ENCODE measurements at regions not wholly inside any gene's neighbourhood (a gene's known extent, or its start where the extent isn't known, plus 50 kb on each side); places are given as distances from the start of the nearest gene placed in this dataset.

DNA sequence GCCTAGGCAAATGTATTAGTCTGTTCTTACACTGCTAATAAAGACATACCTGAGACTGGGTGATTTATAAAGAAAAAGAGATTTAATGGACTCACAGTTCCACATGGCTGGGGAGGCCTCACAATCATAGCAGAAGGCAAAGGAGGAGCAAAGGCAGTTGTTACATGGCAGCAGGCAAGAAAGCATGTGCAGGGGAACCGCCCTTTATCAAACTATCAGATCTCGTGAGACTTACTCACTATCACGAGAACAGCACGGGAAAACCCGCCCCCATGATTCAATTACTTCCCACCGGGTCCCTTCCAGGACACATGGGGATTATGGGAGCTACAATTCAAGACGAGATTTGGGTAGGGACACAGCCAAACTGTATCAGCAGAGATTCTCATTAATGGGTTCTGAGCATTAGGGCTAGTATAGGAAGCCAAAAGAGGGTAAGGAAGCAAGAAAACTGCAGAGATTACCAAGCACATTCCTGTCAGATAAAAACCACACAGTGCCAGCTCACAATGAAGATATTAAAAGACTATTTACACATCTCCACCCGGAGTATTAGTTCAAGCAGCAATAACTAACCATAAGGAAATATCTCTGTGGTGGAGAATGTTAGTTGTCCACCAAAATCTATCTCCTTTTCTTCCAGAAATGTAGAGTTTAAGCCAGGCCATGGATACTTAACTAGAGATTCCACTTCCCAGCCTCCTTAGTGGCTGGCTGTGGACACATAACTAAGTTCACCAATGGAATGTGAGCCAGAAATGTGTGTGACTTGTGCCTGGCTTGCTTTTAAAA is 61.2 kb upstream of the HOPX start:
- no peaks in the 10 kb centered on the region for H3K27me3 ChIP-seq
- DNase-seq (ENCODE audit: extremely low spot score) = no peak
- no peaks in the 10 kb centered on the region for H3K4me1 ChIP-seq
- WGBS = 87% methylated on average over 8 of the region's 8 CpGs
- TF ChIP-seq POLR2A (IDR thresholded peaks at IDR 0.05; ENCODE audit: low read depth) (no peak), EP300 (IDR thresholded peaks at IDR 0.05) (no peak), POLR2AphosphoS5 (IDR thresholded peaks at IDR 0.05) (no peak)
- TF ChIP-seq, protein P1, sequence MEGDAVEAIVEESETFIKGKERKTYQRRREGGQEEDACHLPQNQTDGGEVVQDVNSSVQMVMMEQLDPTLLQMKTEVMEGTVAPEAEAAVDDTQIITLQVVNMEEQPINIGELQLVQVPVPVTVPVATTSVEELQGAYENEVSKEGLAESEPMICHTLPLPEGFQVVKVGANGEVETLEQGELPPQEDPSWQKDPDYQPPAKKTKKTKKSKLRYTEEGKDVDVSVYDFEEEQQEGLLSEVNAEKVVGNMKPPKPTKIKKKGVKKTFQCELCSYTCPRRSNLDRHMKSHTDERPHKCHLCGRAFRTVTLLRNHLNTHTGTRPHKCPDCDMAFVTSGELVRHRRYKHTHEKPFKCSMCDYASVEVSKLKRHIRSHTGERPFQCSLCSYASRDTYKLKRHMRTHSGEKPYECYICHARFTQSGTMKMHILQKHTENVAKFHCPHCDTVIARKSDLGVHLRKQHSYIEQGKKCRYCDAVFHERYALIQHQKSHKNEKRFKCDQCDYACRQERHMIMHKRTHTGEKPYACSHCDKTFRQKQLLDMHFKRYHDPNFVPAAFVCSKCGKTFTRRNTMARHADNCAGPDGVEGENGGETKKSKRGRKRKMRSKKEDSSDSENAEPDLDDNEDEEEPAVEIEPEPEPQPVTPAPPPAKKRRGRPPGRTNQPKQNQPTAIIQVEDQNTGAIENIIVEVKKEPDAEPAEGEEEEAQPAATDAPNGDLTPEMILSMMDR (IDR thresholded peaks at IDR 0.05) = no peak
- no peaks in the 10 kb centered on the region for H3K36me3 ChIP-seq
- no peak overlapping the region for H3K4me3 ChIP-seq
- intact Hi-C loops (cut with DNase I) = no loop called here
- H3K9me3 ChIP-seq = no peaks in the 10 kb centered on the region
- H3K27ac ChIP-seq (replicated peaks in 1 of 4) = no peak overlapping the region

DNA sequence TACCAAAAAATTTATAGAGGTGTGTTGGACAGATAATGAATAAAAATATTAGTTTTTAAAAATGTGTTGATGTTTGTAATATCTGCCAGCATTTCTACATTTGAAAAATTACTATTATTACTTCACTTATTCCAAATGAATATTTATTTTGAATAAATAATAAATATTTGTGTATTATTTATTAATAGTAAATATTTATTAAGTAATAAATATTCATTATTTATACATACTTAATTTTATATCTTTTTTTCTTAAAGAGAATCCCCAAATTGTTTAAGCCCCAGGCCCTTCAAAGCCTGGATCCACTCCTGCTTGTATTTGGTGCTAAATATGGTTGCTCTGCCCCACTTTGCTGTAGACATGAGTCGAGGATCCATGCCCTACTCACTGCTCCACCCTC is 60.5 kb upstream of the HOPX start:
- no peaks in the 10 kb centered on the region for H3K27me3 ChIP-seq
- TF ChIP-seq, protein P1 (IDR thresholded peaks at IDR 0.05) = no peak
- TF ChIP-seq POLR2AphosphoS5 (IDR thresholded peaks at IDR 0.05) = no peak
- TF ChIP-seq POLR2A (IDR thresholded peaks at IDR 0.05; ENCODE audit: low read depth) = no peak
- TF ChIP-seq EP300 (IDR thresholded peaks at IDR 0.05) = no peak
- H3K9me3 ChIP-seq = no peaks in the 10 kb centered on the region
- H3K36me3 ChIP-seq = no peaks in the 10 kb centered on the region
- 89% methylated on average over 1 of the region's 1 CpG for WGBS
- H3K4me3 ChIP-seq = no peak overlapping the region
- H3K27ac ChIP-seq (replicated peaks in 1 of 4) = no peak overlapping the region
- no peaks in the 10 kb centered on the region for H3K4me1 ChIP-seq
- intact Hi-C loops (cut with DNase I) = no loop called here
- no peak for DNase-seq (ENCODE audit: extremely low spot score)

DNA sequence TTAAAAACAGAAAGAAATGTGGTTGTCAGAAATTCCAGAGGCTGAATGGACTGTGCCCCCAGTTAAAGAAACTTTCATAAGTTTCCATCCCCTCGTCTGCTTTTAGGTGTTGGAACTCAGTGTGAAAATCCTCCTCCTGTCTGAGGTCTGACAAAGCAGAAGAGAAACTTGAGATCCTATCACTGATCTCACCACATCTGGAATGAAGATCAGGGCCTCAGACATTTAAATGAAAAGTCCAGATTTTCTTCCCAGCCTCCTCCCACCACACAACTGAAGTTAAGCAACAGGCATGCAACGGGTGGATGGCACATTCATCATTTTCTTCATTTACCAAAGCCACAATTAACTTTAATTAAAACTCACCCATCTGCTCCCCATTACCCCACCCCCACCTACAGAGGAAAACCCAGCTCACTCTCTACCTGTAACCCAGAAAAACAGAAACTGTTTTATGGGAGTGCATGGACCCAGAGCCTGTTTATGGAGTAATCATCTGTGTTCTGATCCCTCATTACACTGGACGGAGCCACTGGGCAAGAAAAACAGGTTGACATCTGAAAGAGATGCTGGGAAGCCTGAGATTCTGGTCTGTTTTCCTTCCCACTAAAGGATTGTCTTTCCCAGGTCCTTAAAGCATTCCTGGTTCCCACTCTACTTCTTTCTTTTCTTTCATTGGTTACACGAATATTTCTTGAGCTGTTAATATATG is 58.1 kb upstream of the HOPX start:
- Histone ChIP-seq H3K9me3 (no peaks in the 10 kb centered on the region), H3K27ac (replicated peaks in 1 of 4) (no peak overlapping the region), H3K4me1 (no peaks in the 10 kb centered on the region), H3K4me3 (no peak overlapping the region), H3K36me3 (no peaks in the 10 kb centered on the region), H3K27me3 (no peaks in the 10 kb centered on the region)
- intact Hi-C loops (cut with DNase I) = no loop called here
- 56% methylated on average over 4 of the region's 4 CpGs for WGBS
- no peak for TF ChIP-seq POLR2AphosphoS5 (IDR thresholded peaks at IDR 0.05)
- no peak for TF ChIP-seq EP300 (IDR thresholded peaks at IDR 0.05)
- no peak for TF ChIP-seq POLR2A (IDR thresholded peaks at IDR 0.05; ENCODE audit: low read depth)
- TF ChIP-seq, protein P1 (IDR thresholded peaks at IDR 0.05) = no peak
- DNase-seq (ENCODE audit: extremely low spot score) = no peak

DNA sequence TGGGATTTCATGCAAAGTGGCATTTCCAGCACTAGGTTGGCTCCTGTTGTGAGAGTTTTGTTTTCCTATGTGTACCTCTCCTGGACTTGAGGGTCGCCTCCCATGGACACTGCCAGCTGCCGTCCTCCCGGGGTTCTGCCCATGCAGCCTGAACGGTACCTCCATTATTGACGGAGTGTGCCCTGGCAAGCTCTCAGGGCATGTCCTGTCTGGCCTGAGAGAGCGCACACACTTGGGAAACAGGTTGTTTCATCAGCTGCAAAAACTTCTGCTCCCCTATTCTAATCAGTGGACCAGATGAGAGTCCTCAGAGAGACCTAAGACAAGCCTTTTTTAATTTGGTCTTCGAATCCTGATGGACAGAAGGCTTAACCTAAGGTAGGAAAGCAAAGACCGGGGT is 56.6 kb upstream of the HOPX start:
- no peak for TF ChIP-seq EP300 (IDR thresholded peaks at IDR 0.05)
- TF ChIP-seq POLR2A (IDR thresholded peaks at IDR 0.05; ENCODE audit: low read depth) = no peak
- intact Hi-C loops (cut with DNase I) = no loop called here
- no peak overlapping the region for H3K27ac ChIP-seq (replicated peaks in 1 of 4)
- H3K4me3 ChIP-seq = no peak overlapping the region
- H3K9me3 ChIP-seq = no peaks in the 10 kb centered on the region
- H3K36me3 ChIP-seq = no peaks in the 10 kb centered on the region
- 91% methylated on average over 7 of the region's 8 CpGs for WGBS
- no peaks in the 10 kb centered on the region for H3K4me1 ChIP-seq
- H3K27me3 ChIP-seq = no peaks in the 10 kb centered on the region
- DNase-seq (ENCODE audit: extremely low spot score) = no peak

DNA sequence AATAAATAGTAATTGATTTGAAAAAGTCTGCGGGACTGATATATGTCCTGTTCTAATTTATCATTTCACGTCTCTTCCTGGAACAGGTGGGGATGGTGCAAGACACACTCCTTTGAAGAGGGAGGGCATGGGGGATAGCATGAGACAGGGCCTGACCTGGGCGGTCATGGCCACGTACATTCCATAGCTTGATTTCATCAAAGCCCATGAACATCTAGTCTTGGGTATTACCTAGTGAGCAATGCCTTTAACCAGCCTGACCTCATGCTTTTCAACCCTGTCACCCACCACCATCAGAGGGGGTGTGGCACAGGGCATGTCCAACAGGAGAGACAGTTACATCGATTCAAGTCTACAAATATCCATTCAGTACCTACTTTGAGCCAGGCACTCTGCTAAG is 52.3 kb upstream of the HOPX start:
- H3K27ac ChIP-seq (replicated peaks in 1 of 4) = no peak overlapping the region
- WGBS = 90% methylated on average over 5 of the region's 5 CpGs
- H3K36me3 ChIP-seq = no peaks in the 10 kb centered on the region
- DNase-seq (ENCODE audit: extremely low spot score) = no peak
- intact Hi-C loops (cut with DNase I) = no loop called here
- peaks cover under 1 to 10% (median 5%) of the 10 kb centered on the region in 4 donors for H3K4me1 ChIP-seq
- H3K4me3 ChIP-seq = no peak overlapping the region
- no peaks in the 10 kb centered on the region for H3K9me3 ChIP-seq
- TF ChIP-seq, protein P1 (IDR thresholded peaks at IDR 0.05) = no peak
- TF ChIP-seq POLR2AphosphoS5 (IDR thresholded peaks at IDR 0.05) = no peak
- TF ChIP-seq POLR2A (IDR thresholded peaks at IDR 0.05; ENCODE audit: low read depth) = no peak
- TF ChIP-seq EP300 (IDR thresholded peaks at IDR 0.05) = no peak
- H3K27me3 ChIP-seq = no peaks in the 10 kb centered on the region
